ENCODE measurements at regions not wholly inside any gene's neighbourhood (a gene's known extent, or its start where the extent isn't known, plus 50 kb on each side); places are given as distances from the start of the nearest gene placed in this dataset.

DNA sequence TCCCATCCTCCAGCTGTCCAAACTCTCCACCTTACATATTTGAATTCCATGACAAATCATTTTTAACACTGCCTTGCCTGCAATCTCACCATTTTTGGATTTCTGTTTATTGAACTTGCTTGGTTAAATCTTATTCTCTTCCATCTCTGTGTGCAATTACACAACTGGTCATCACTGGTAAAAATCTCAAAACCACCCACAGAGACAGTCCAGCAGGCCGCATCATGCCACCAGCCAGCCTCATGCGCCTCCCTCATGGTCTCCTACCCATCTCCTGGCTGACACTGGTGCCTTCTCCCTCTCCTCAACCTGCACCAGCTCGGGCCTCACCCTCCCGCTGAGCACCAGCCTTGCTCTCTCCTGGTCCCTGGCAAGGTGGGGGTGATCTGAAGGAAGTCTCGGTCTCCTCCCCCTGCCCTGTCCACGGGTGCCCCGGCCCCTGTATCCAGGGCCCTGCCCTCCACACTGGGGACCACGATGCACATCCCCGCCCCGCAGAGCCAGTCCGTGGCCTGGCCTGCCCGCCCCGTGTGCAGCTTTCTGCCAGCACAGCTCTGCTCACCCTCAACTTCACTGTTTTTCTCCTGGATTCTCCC is 92.0 kb downstream of the THBS2 start:
- Histone ChIP-seq H3K27me3 (ENCODE audit: insufficient read depth, low read length, poor library complexity) (no peaks in the 10 kb centered on the region), H2AFZ (ENCODE audit: low read depth, low read length) (no peak overlapping the region), H3K79me2 (ENCODE audit: insufficient read depth, low read length) (no peaks in the 10 kb centered on the region), H3K4me1 (ENCODE audit: insufficient read depth, low read length) (no peaks in the 10 kb centered on the region), H3K4me2 (ENCODE audit: insufficient read depth, low read length) (no peak overlapping the region), H3K27ac (ENCODE audit: low read length) (no peak overlapping the region), H4K20me1 (ENCODE audit: insufficient read depth, low read length) (no peaks in the 10 kb centered on the region; the same call in 1 of the 2 replicates), H3K9ac (ENCODE audit: low read depth, low read length) (no peak overlapping the region), H3K36me3 (ENCODE audit: insufficient read depth, low read length) (no peaks in the 10 kb centered on the region), H3K9me3 (ENCODE audit: insufficient read depth, low read length, severe bottlenecking) (no peaks in the 10 kb centered on the region), H3K4me3 (ENCODE audit: low read depth in 1 of 2, low read length in 2 of 2) (no peak overlapping the region)
- TF ChIP-seq, protein P1, sequence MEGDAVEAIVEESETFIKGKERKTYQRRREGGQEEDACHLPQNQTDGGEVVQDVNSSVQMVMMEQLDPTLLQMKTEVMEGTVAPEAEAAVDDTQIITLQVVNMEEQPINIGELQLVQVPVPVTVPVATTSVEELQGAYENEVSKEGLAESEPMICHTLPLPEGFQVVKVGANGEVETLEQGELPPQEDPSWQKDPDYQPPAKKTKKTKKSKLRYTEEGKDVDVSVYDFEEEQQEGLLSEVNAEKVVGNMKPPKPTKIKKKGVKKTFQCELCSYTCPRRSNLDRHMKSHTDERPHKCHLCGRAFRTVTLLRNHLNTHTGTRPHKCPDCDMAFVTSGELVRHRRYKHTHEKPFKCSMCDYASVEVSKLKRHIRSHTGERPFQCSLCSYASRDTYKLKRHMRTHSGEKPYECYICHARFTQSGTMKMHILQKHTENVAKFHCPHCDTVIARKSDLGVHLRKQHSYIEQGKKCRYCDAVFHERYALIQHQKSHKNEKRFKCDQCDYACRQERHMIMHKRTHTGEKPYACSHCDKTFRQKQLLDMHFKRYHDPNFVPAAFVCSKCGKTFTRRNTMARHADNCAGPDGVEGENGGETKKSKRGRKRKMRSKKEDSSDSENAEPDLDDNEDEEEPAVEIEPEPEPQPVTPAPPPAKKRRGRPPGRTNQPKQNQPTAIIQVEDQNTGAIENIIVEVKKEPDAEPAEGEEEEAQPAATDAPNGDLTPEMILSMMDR (IDR thresholded peaks at IDR 0.05; ENCODE audit: borderline replicate concordance, extremely low read depth, low read length, poor library complexity, severe bottlenecking), result no peak
- TF ChIP-seq EZH2 (IDR thresholded peaks at IDR 0.05; ENCODE audit: borderline replicate concordance, low read depth, low read length, severe bottlenecking), result no peak
- DNase-seq (no peak), ATAC-seq (ENCODE audit: insufficient read depth, low read depth) (no peak)

DNA sequence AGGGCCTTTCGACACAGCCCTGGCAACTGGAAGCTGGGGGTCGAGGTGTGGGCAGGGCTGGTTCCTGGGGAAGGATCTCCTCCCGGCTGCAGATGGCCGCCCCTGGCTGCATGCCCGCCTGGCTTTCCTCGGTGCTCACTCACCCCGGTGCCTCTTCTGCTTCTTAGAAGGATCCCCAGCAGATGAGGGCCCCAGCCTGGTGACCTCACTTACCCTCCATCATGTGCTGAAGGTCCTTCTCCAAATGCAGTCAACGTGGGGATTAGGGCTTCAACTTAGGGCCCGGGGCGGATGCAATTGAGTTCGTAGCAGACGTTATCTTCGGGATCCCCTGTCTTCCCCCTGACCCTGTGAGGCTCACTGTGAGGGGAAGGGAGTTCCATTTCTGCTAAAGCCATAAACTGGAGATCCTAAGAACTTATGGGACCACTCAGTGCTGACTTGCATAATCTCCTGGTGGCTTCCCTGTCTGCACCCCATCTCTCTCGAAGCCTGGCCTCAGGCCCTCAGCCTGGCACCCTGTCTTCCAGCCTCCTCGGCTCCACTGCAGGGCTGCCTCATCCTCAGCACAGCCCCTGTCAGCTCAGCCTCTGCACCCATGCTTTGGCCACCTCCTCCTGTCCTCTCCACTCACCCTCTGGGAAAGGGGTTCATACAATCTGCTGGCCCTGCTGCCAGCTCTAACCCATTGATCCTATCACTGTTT is 92.6 kb downstream of the THBS2 start:
- Histone ChIP-seq H4K20me1 (ENCODE audit: insufficient read depth, low read length) (no peaks in the 10 kb centered on the region; the same call in 1 of the 2 replicates), H3K4me2 (ENCODE audit: insufficient read depth, low read length) (no peak overlapping the region), H3K9me3 (ENCODE audit: insufficient read depth, low read length, severe bottlenecking) (no peaks in the 10 kb centered on the region), H3K79me2 (ENCODE audit: insufficient read depth, low read length) (no peaks in the 10 kb centered on the region), H3K36me3 (ENCODE audit: insufficient read depth, low read length) (no peaks in the 10 kb centered on the region), H2AFZ (ENCODE audit: low read depth, low read length) (no peak overlapping the region), H3K9ac (ENCODE audit: low read depth, low read length) (no peak overlapping the region), H3K4me3 (ENCODE audit: low read depth in 1 of 2, low read length in 2 of 2) (no peak overlapping the region), H3K27ac (ENCODE audit: low read length) (no peak overlapping the region), H3K4me1 (ENCODE audit: insufficient read depth, low read length) (no peaks in the 10 kb centered on the region), H3K27me3 (ENCODE audit: insufficient read depth, low read length, poor library complexity) (no peaks in the 10 kb centered on the region)
- DNase-seq (no peak), ATAC-seq (ENCODE audit: insufficient read depth, low read depth) (no peak)
- TF ChIP-seq, protein P1 (IDR thresholded peaks at IDR 0.05; ENCODE audit: borderline replicate concordance, extremely low read depth, low read length, poor library complexity, severe bottlenecking), result no peak
- TF ChIP-seq EZH2 (IDR thresholded peaks at IDR 0.05; ENCODE audit: borderline replicate concordance, low read depth, low read length, severe bottlenecking), result no peak

DNA sequence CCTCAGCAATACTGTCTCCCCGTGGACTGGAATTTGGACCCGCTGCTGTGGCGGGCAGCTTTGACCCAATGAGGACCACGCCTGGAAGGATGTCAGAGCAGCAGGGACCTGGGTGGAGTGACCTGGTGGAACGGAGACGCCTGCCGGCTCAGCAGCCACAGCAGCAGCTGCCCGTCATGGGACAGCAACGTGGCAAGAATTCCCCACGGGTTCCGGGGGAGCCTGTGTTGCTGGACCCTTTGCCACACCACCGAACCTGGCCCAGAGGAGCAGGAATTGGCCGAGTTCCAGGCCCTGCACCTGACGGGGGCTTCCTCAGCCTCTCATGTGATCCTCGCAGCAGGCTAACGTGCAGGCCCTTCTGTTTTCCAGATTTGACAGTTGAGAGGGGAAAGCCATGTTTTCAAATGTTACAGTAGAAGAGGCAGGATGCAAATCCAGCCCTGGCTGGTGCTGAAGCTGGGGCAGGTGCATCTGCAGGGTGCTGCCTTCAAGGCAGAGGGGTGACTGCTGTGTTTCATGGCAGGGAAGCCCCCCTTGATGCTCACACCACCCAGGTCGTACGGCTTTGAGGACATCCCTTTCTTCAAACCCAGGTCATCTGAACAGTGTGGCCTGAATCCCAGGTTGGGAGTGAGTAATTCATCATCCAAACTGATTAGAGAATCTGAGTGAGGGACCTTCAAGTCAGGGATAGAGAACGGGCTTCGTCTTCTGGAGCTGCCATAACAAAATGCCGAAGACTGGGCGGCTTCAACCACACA is 93.4 kb downstream of the THBS2 start:
- no peak overlapping the region for H3K4me2 ChIP-seq (ENCODE audit: insufficient read depth, low read length)
- ATAC-seq (ENCODE audit: insufficient read depth, low read depth), result no peak
- no peak overlapping the region for H3K4me3 ChIP-seq (ENCODE audit: low read depth in 1 of 2, low read length in 2 of 2)
- no peaks in the 10 kb centered on the region for H3K27me3 ChIP-seq (ENCODE audit: insufficient read depth, low read length, poor library complexity)
- H3K9ac ChIP-seq (ENCODE audit: low read depth, low read length), result no peak overlapping the region
- H4K20me1 ChIP-seq (ENCODE audit: insufficient read depth, low read length), result no peaks in the 10 kb centered on the region; the same call in 1 of the 2 replicates
- H3K36me3 ChIP-seq (ENCODE audit: insufficient read depth, low read length), result no peaks in the 10 kb centered on the region
- no peaks in the 10 kb centered on the region for H3K79me2 ChIP-seq (ENCODE audit: insufficient read depth, low read length)
- no peak for DNase-seq
- peaks cover under 1% of the 10 kb centered on the region for H3K9me3 ChIP-seq (ENCODE audit: insufficient read depth, low read length, severe bottlenecking)
- H3K4me1 ChIP-seq (ENCODE audit: insufficient read depth, low read length), result no peaks in the 10 kb centered on the region
- no peak overlapping the region for H3K27ac ChIP-seq (ENCODE audit: low read length)
- TF ChIP-seq, protein P1 (IDR thresholded peaks at IDR 0.05; ENCODE audit: borderline replicate concordance, extremely low read depth, low read length, poor library complexity, severe bottlenecking), result no peak
- TF ChIP-seq EZH2 (IDR thresholded peaks at IDR 0.05; ENCODE audit: borderline replicate concordance, low read depth, low read length, severe bottlenecking), result no peak
- no peak overlapping the region for H2AFZ ChIP-seq (ENCODE audit: low read depth, low read length)
